WTC11 (cell line): ENCODE measurements at regions not wholly inside any gene's neighbourhood (a gene's known extent, or its start where the extent isn't known, plus 50 kb on each side); places are given as distances from the start of the nearest gene placed in this dataset.

Experiments used
- ATF2 ChIP-seq: sonication (generic); formaldehyde crosslinking; IDR thresholded peaks from 2 replicates; pipeline ENCODE4 v1.8.1; 2022; ENCODE audit warnings: low read depth, missing genetic modification reagents, borderline replicate concordance
- CREB1 ChIP-seq: sonication (generic); formaldehyde crosslinking; IDR thresholded peaks from 2 replicates; pipeline ENCODE4 v1.8.0; 2023; ENCODE audit warnings: mild to moderate bottlenecking, missing genetic modification reagents
- HMGA2 ChIP-seq: fragments of 250-450 bp; sonication (Bioruptor Pico); IDR thresholded peaks from 2 replicates; pipeline ENCODE4 v1.4.0; 2021; ENCODE audit warnings: mild to moderate bottlenecking, moderate library complexity
- NR2C2 ChIP-seq: sonication (generic); formaldehyde crosslinking; IDR thresholded peaks from 2 replicates; pipeline ENCODE4 v1.8.0; 2022; ENCODE audit warnings: mild to moderate bottlenecking, missing genetic modification reagents
- SP1 ChIP-seq: sonication (generic); formaldehyde crosslinking; conservative IDR thresholded peaks from 2 replicates; pipeline ENCODE4 v1.8.1; 2022; ENCODE audit warnings: missing genetic modification reagents
- TEAD1 ChIP-seq: sonication (generic); formaldehyde crosslinking; IDR thresholded peaks from 2 replicates; pipeline ENCODE4 v1.8.0; 2022; ENCODE audit warnings: mild to moderate bottlenecking, missing genetic modification reagents
- ZNF512 ChIP-seq: sonication (generic); formaldehyde crosslinking; IDR thresholded peaks from 2 replicates; pipeline ENCODE4 v1.8.1; 2022; ENCODE audit warnings: missing genetic modification reagents, borderline replicate concordance
- TF ChIP-seq, protein P1 (sequence below): fragments of 200-600 bp; IDR thresholded peaks from 2 replicates; pipeline ENCODE4 v1.8.0; 2022; ENCODE audit warnings: antibody characterized with exemption
- TF ChIP-seq, protein P2 (sequence below): sonication (generic); formaldehyde crosslinking; IDR thresholded peaks from 2 replicates; pipeline ENCODE4 v1.8.1; 2023; ENCODE audit warnings: mild to moderate bottlenecking, missing genetic modification reagents, moderate library complexity
- TF ChIP-seq, protein P3 (sequence below): sonication (generic); formaldehyde crosslinking; IDR thresholded peaks from 2 replicates; pipeline ENCODE4 v1.8.0; 2022; ENCODE audit warnings: mild to moderate bottlenecking, missing genetic modification reagents

DNA sequence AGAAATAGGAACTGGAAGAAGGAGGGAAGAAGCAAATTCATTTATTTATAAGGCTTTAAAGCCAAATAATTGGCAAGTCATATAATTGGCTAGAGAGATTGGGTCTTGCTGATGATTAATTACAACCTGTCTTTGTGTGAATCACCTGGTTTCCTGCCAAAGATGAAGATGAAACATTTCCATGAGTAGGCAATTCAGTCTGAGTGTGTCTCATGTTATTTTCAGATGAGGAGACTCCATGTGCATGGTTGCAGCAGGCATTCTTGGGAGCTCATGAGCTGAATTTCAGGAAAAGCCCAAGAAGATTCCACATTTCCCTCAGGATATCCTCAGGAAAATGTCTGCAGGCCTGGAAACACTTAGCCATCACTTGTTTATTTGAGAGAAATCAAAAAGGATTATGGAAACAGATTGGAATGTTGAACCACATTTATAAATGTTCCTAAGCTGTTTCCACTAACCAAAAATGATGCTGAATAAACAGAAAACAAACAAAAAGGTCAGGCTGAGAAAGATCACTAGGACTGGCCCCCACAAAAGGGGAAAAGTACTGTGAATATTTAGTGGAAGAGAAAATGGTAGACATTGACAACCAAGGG lies 632.7 kb upstream of the AMELY start:
- no peak for TF ChIP-seq NR2C2 (CRISPR knock-in tag)
- TF ChIP-seq, protein P1, sequence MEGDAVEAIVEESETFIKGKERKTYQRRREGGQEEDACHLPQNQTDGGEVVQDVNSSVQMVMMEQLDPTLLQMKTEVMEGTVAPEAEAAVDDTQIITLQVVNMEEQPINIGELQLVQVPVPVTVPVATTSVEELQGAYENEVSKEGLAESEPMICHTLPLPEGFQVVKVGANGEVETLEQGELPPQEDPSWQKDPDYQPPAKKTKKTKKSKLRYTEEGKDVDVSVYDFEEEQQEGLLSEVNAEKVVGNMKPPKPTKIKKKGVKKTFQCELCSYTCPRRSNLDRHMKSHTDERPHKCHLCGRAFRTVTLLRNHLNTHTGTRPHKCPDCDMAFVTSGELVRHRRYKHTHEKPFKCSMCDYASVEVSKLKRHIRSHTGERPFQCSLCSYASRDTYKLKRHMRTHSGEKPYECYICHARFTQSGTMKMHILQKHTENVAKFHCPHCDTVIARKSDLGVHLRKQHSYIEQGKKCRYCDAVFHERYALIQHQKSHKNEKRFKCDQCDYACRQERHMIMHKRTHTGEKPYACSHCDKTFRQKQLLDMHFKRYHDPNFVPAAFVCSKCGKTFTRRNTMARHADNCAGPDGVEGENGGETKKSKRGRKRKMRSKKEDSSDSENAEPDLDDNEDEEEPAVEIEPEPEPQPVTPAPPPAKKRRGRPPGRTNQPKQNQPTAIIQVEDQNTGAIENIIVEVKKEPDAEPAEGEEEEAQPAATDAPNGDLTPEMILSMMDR, result no peak
- no peak for TF ChIP-seq SP1 (CRISPR knock-in tag)
- no peak for TF ChIP-seq ZNF512 (CRISPR knock-in tag)
- TF ChIP-seq ATF2 (CRISPR knock-in tag), result no peak
- TF ChIP-seq, protein P2, sequence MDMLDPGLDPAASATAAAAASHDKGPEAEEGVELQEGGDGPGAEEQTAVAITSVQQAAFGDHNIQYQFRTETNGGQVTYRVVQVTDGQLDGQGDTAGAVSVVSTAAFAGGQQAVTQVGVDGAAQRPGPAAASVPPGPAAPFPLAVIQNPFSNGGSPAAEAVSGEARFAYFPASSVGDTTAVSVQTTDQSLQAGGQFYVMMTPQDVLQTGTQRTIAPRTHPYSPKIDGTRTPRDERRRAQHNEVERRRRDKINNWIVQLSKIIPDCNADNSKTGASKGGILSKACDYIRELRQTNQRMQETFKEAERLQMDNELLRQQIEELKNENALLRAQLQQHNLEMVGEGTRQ (CRISPR knock-in tag), result no peak
- TF ChIP-seq TEAD1, result no peak
- TF ChIP-seq, protein P3, sequence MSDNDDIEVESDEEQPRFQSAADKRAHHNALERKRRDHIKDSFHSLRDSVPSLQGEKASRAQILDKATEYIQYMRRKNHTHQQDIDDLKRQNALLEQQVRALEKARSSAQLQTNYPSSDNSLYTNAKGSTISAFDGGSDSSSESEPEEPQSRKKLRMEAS (CRISPR knock-in tag), result no peak
- no peak for TF ChIP-seq HMGA2 (CRISPR knock-in tag)
- no peak for TF ChIP-seq CREB1
